Chondrocyte (in vitro differentiated cells): ENCODE measurements at regions not wholly inside any gene's neighbourhood (a gene's known extent, or its start where the extent isn't known, plus 50 kb on each side); places are given as distances from the start of the nearest gene placed in this dataset.

Experiments
- DNase-seq: peaks from one replicate; pipeline ENCODE4 v3.0.0; 2021; ENCODE audit warnings: mixed read lengths, low spot score
- H3K27ac Mint-ChIP-seq: one replicate; pipeline ENCODE4 v1.8.0; 2021; ENCODE audit warnings: mild to moderate bottlenecking, moderate library complexity, mixed read lengths; ENCODE audit not compliant: unreplicated experiment
- H3K27me3 Mint-ChIP-seq: 2 replicates; pipeline ENCODE4 v1.8.0; 2021; ENCODE audit warnings: low read depth, mixed read lengths
- H3K36me3 Mint-ChIP-seq: 2 replicates; pipeline ENCODE4 v1.8.0; 2021; ENCODE audit warnings: low read depth, mixed read lengths
- H3K4me1 Mint-ChIP-seq: 2 replicates; pipeline ENCODE4 v1.8.0; 2021; ENCODE audit warnings: low read depth, mild to moderate bottlenecking, mixed read lengths
- H3K4me3 Mint-ChIP-seq: one replicate; pipeline ENCODE4 v1.8.0; 2021; ENCODE audit warnings: mild to moderate bottlenecking, moderate library complexity, mixed read lengths; ENCODE audit not compliant: unreplicated experiment
- H3K9me3 Mint-ChIP-seq: 2 replicates; pipeline ENCODE4 v1.8.0; 2021; ENCODE audit warnings: low read depth, mixed read lengths
- CTCF ChIP-seq: fragments of 200-600 bp; sonication (generic); IDR thresholded peaks from 2 replicates; pipeline ENCODE4 v1.5.0; 2021; ENCODE audit warnings: antibody characterized with exemption, mild to moderate bottlenecking, moderate library complexity

GRCh38 chr4:8771666-8772065, 100.0 kb downstream of the HMX1 start:
- H3K36me3 Mint-ChIP-seq: no peaks in the 10 kb centered on the region
- no peak for TF ChIP-seq CTCF
- no peaks in the 10 kb centered on the region for H3K4me1 Mint-ChIP-seq
- H3K4me3 Mint-ChIP-seq: no peak overlapping the region
- peaks cover 17% of the 10 kb centered on the region for H3K27me3 Mint-ChIP-seq
- H3K9me3 Mint-ChIP-seq: no peaks in the 10 kb centered on the region
- peak; percentile 72 for DNase-seq
- no peak overlapping the region for H3K27ac Mint-ChIP-seq

GRCh38 chr4:8771258-8771590, 100.4 kb downstream of the HMX1 start:
- Mint-ChIP-seq H3K36me3 (no peaks in the 10 kb centered on the region), H3K4me3 (no peak overlapping the region), H3K27ac (no peak overlapping the region), H3K4me1 (no peaks in the 10 kb centered on the region), H3K9me3 (no peaks in the 10 kb centered on the region), H3K27me3 (peaks cover 17% of the 10 kb centered on the region)
- no peak for TF ChIP-seq CTCF
- DNase-seq: peak; percentile 79

- no peaks in the 10 kb centered on the region for H3K36me3 Mint-ChIP-seq
- DNase-seq: peak; percentile 65
- no peak overlapping the region for H3K4me3 Mint-ChIP-seq
- no peaks in the 10 kb centered on the region for H3K4me1 Mint-ChIP-seq
- no peak for TF ChIP-seq CTCF
- no peaks in the 10 kb centered on the region for H3K9me3 Mint-ChIP-seq
- H3K27ac Mint-ChIP-seq: no peak overlapping the region
- peaks cover 17% of the 10 kb centered on the region for H3K27me3 Mint-ChIP-seq
Observed at GRCh38 chr4:8770518-8771257, 101.0 kb downstream of the HMX1 start.

- no peak overlapping the region for H3K27ac Mint-ChIP-seq
- no peaks in the 10 kb centered on the region for H3K9me3 Mint-ChIP-seq
- DNase-seq: peak; percentile 58
- H3K36me3 Mint-ChIP-seq: no peaks in the 10 kb centered on the region
- H3K4me3 Mint-ChIP-seq: no peak overlapping the region
- H3K4me1 Mint-ChIP-seq: no peaks in the 10 kb centered on the region
- no peak for TF ChIP-seq CTCF
- H3K27me3 Mint-ChIP-seq: peaks cover 20% of the 10 kb centered on the region
Observed at GRCh38 chr4:8769645-8770517, 101.8 kb downstream of the HMX1 start.

- H3K36me3 Mint-ChIP-seq: no peaks in the 10 kb centered on the region
- H3K27me3 Mint-ChIP-seq: peaks cover 25% of the 10 kb centered on the region
- TF ChIP-seq CTCF: no peak
- no peaks in the 10 kb centered on the region for H3K9me3 Mint-ChIP-seq
- DNase-seq: peak; percentile 56
- H3K4me3 Mint-ChIP-seq: no peak overlapping the region
- H3K27ac Mint-ChIP-seq: no peak overlapping the region
- H3K4me1 Mint-ChIP-seq: no peaks in the 10 kb centered on the region
Observed at GRCh38 chr4:8768357-8768999, 103.2 kb downstream of the HMX1 start.
